ENCODE measurements at regions not wholly inside any gene's neighbourhood (a gene's known extent, or its start where the extent isn't known, plus 50 kb on each side); places are given as distances from the start of the nearest gene placed in this dataset.
"Not testable (repeated sequence)": the region's sequence is repeated elsewhere in the genome, so short reads cannot be mapped to it uniquely, and the experiment has no call there.

GRCh38 chr3:20400686-20401085 lies 214.7 kb upstream of the SGO1 start:
- DNase-seq (ENCODE audit: low read depth in 3 of 3): no peak

- DNase-seq (ENCODE audit: low read depth in 3 of 3): no peak
Observed at GRCh38 chr3:20400281-20400680, 214.3 kb upstream of the SGO1 start.

- DNase-seq (ENCODE audit: low read depth in 3 of 3): no peak
Observed at GRCh38 chr3:20396335-20396734, 210.3 kb upstream of the SGO1 start.

GRCh38 chr3:20395692-20396091 lies 209.7 kb upstream of the SGO1 start:
- DNase-seq (ENCODE audit: low read depth in 3 of 3): no peak

- no peak for DNase-seq (ENCODE audit: low read depth in 3 of 3)
Observed at GRCh38 chr3:20394243-20394642, 208.2 kb upstream of the SGO1 start.

GRCh38 chr3:20391644-20392043 lies 205.6 kb upstream of the SGO1 start:
- DNase-seq (ENCODE audit: low read depth in 3 of 3): no peak

- DNase-seq (ENCODE audit: low read depth in 3 of 3): no peak
Observed at GRCh38 chr3:20388971-20389370, 203.0 kb upstream of the SGO1 start.

GRCh38 chr3:20380295-20380694 lies 194.3 kb upstream of the SGO1 start:
- no peak for DNase-seq (ENCODE audit: low read depth in 3 of 3)

- no peak for DNase-seq (ENCODE audit: low read depth in 3 of 3)
Observed at GRCh38 chr3:20378315-20378714, 192.3 kb upstream of the SGO1 start.

GRCh38 chr3:20376665-20377217 lies 190.7 kb upstream of the SGO1 start:
- DNase-seq (ENCODE audit: low read depth in 3 of 3): no peak

GRCh38 chr3:20375302-20375701 lies 189.3 kb upstream of the SGO1 start:
- DNase-seq (ENCODE audit: low read depth in 3 of 3): no peak

- not testable (repeated sequence) for DNase-seq (ENCODE audit: low read depth in 3 of 3)
Observed at GRCh38 chr3:20370273-20371063, 184.5 kb upstream of the SGO1 start.

GRCh38 chr3:20361000-20361399 lies 175.0 kb upstream of the SGO1 start:
- no peak for DNase-seq (ENCODE audit: low read depth in 3 of 3)

GRCh38 chr3:20353286-20353685 lies 167.3 kb upstream of the SGO1 start:
- no peak for DNase-seq (ENCODE audit: low read depth in 3 of 3)

GRCh38 chr3:20352546-20353179 lies 166.7 kb upstream of the SGO1 start:
- no peak for DNase-seq (ENCODE audit: low read depth in 3 of 3)

- DNase-seq (ENCODE audit: low read depth in 3 of 3): no peak
Observed at GRCh38 chr3:20350449-20350848, 164.4 kb upstream of the SGO1 start.

- DNase-seq (ENCODE audit: low read depth in 3 of 3): no peak
Observed at GRCh38 chr3:20346916-20347315, 160.9 kb upstream of the SGO1 start.

- no peak for DNase-seq (ENCODE audit: low read depth in 3 of 3)
Observed at GRCh38 chr3:20346369-20346768, 160.4 kb upstream of the SGO1 start.

GRCh38 chr3:20344400-20344959 lies 158.5 kb upstream of the SGO1 start:
- no peak for DNase-seq (ENCODE audit: low read depth in 3 of 3)

GRCh38 chr3:20343790-20344189 lies 157.8 kb upstream of the SGO1 start:
- no peak for DNase-seq (ENCODE audit: low read depth in 3 of 3)

GRCh38 chr3:20340324-20340928 lies 154.4 kb upstream of the SGO1 start:
- peak; percentile 27 to 58 (median 45) for DNase-seq (ENCODE audit: low read depth in 3 of 3)

GRCh38 chr3:20336572-20336971 lies 150.6 kb upstream of the SGO1 start:
- no peak for DNase-seq (ENCODE audit: low read depth in 3 of 3)
